WTC11 (cell line): ENCODE measurements at regions not wholly inside any gene's neighbourhood (a gene's known extent, or its start where the extent isn't known, plus 50 kb on each side); places are given as distances from the start of the nearest gene placed in this dataset.

Source experiments
- ETV6 ChIP-seq: sonication (generic); formaldehyde crosslinking; IDR thresholded peaks from 2 replicates; pipeline ENCODE4 v1.8.1; 2022; ENCODE audit warnings: mild to moderate bottlenecking, missing genetic modification reagents
- FOXP1 ChIP-seq: sonication (generic); formaldehyde crosslinking; IDR thresholded peaks from 2 replicates; pipeline ENCODE4 v1.8.0; 2022; ENCODE audit warnings: missing genetic modification reagents, mild to moderate bottlenecking, moderate library complexity, borderline replicate concordance
- HMGXB4 ChIP-seq: sonication (generic); formaldehyde crosslinking; IDR thresholded peaks from 2 replicates; pipeline ENCODE4 v1.8.1; 2023; ENCODE audit warnings: mild to moderate bottlenecking, moderate library complexity, missing genetic modification reagents
- IRF2 ChIP-seq: sonication (generic); formaldehyde crosslinking; IDR thresholded peaks from 2 replicates; pipeline ENCODE4 v1.8.0; 2022; ENCODE audit warnings: low read depth, missing genetic modification reagents, borderline replicate concordance
- MXD4 ChIP-seq: fragments of 250-450 bp; sonication (Bioruptor Pico); IDR thresholded peaks from 2 replicates; pipeline ENCODE4 v1.8.0; 2021; ENCODE audit warnings: mild to moderate bottlenecking, moderate library complexity, borderline replicate concordance
- NFE2L1 ChIP-seq: sonication (generic); formaldehyde crosslinking; IDR thresholded peaks from 2 replicates; pipeline ENCODE4 v1.8.1; 2023; ENCODE audit warnings: missing genetic modification reagents
- TCF7 ChIP-seq: sonication (generic); formaldehyde crosslinking; IDR thresholded peaks from 2 replicates; pipeline ENCODE4 v1.8.0; 2022; ENCODE audit warnings: mild to moderate bottlenecking, low read depth, missing genetic modification reagents, moderate library complexity
- TEAD1 ChIP-seq: sonication (generic); formaldehyde crosslinking; IDR thresholded peaks from 2 replicates; pipeline ENCODE4 v1.8.0; 2022; ENCODE audit warnings: mild to moderate bottlenecking, missing genetic modification reagents
- TF ChIP-seq, protein P1 (sequence below): sonication (generic); formaldehyde crosslinking; IDR thresholded peaks from 2 replicates; pipeline ENCODE4 v1.8.0; 2022; ENCODE audit warnings: mild to moderate bottlenecking, missing genetic modification reagents
- TF ChIP-seq, protein P2 (sequence below): fragments of 200-600 bp; IDR thresholded peaks from 2 replicates; pipeline ENCODE4 v1.8.0; 2022; ENCODE audit warnings: antibody characterized with exemption
- TF ChIP-seq, protein P3 (sequence below): sonication (generic); formaldehyde crosslinking; IDR thresholded peaks from 2 replicates; pipeline ENCODE4 v1.8.0; 2022; ENCODE audit warnings: mild to moderate bottlenecking, missing genetic modification reagents
- TF ChIP-seq, protein P4 (sequence below): sonication (generic); formaldehyde crosslinking; IDR thresholded peaks from 2 replicates; pipeline ENCODE4 v1.8.1; 2023; ENCODE audit warnings: mild to moderate bottlenecking, missing genetic modification reagents, moderate library complexity
- TF ChIP-seq, protein P5 (sequence below): sonication (generic); formaldehyde crosslinking; IDR thresholded peaks from 2 replicates; pipeline ENCODE4 v1.8.0; 2022; ENCODE audit warnings: mild to moderate bottlenecking, missing genetic modification reagents

GRCh38 chr10:125262920-125263319 is 102.6 kb upstream of the CTBP2 start:
- TF ChIP-seq, protein P1, sequence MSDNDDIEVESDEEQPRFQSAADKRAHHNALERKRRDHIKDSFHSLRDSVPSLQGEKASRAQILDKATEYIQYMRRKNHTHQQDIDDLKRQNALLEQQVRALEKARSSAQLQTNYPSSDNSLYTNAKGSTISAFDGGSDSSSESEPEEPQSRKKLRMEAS (CRISPR knock-in tag): no peak
- TF ChIP-seq NFE2L1 (no peak), IRF2 (no peak), TEAD1 (CRISPR knock-in tag) (no peak), TCF7 (CRISPR knock-in tag) (no peak), MXD4 (CRISPR knock-in tag) (no peak), ETV6 (CRISPR knock-in tag) (no peak), HMGXB4 (CRISPR knock-in tag) (no peak), FOXP1 (CRISPR knock-in tag) (no peak)
- TF ChIP-seq, protein P2, sequence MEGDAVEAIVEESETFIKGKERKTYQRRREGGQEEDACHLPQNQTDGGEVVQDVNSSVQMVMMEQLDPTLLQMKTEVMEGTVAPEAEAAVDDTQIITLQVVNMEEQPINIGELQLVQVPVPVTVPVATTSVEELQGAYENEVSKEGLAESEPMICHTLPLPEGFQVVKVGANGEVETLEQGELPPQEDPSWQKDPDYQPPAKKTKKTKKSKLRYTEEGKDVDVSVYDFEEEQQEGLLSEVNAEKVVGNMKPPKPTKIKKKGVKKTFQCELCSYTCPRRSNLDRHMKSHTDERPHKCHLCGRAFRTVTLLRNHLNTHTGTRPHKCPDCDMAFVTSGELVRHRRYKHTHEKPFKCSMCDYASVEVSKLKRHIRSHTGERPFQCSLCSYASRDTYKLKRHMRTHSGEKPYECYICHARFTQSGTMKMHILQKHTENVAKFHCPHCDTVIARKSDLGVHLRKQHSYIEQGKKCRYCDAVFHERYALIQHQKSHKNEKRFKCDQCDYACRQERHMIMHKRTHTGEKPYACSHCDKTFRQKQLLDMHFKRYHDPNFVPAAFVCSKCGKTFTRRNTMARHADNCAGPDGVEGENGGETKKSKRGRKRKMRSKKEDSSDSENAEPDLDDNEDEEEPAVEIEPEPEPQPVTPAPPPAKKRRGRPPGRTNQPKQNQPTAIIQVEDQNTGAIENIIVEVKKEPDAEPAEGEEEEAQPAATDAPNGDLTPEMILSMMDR: no peak
- TF ChIP-seq, protein P3, sequence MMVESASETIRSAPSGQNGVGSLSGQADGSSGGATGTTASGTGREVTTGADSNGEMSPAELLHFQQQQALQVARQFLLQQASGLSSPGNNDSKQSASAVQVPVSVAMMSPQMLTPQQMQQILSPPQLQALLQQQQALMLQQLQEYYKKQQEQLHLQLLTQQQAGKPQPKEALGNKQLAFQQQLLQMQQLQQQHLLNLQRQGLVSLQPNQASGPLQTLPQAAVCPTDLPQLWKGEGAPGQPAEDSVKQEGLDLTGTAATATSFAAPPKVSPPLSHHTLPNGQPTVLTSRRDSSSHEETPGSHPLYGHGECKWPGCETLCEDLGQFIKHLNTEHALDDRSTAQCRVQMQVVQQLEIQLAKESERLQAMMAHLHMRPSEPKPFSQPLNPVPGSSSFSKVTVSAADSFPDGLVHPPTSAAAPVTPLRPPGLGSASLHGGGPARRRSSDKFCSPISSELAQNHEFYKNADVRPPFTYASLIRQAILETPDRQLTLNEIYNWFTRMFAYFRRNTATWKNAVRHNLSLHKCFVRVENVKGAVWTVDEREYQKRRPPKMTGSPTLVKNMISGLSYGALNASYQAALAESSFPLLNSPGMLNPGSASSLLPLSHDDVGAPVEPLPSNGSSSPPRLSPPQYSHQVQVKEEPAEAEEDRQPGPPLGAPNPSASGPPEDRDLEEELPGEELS: no peak
- TF ChIP-seq, protein P4, sequence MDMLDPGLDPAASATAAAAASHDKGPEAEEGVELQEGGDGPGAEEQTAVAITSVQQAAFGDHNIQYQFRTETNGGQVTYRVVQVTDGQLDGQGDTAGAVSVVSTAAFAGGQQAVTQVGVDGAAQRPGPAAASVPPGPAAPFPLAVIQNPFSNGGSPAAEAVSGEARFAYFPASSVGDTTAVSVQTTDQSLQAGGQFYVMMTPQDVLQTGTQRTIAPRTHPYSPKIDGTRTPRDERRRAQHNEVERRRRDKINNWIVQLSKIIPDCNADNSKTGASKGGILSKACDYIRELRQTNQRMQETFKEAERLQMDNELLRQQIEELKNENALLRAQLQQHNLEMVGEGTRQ (CRISPR knock-in tag): no peak
- TF ChIP-seq, protein P5, sequence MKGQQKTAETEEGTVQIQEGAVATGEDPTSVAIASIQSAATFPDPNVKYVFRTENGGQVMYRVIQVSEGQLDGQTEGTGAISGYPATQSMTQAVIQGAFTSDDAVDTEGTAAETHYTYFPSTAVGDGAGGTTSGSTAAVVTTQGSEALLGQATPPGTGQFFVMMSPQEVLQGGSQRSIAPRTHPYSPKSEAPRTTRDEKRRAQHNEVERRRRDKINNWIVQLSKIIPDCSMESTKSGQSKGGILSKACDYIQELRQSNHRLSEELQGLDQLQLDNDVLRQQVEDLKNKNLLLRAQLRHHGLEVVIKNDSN (CRISPR knock-in tag): no peak
